Testis (tissue), 2 donors: ENCODE measurements at regions not wholly inside any gene's neighbourhood (a gene's known extent, or its start where the extent isn't known, plus 50 kb on each side); places are given as distances from the start of the nearest gene placed in this dataset.

Experiments used
- POLR2A ChIP-seq: fragments of 450-650 bp; IDR thresholded peaks from one replicate; pipeline ENCODE4 v1.6.1; 2017; ENCODE audit warnings: antibody characterized with exemption, mild to moderate bottlenecking, moderate library complexity
- TF ChIP-seq, protein P1 (sequence below), 3 experiments: fragments of 450-650 bp in 2 of 3; fragments of 200-600 bp in 1 of 3; sonication (generic) in 1 of 3; IDR thresholded peaks; one replicate each; pipeline ENCODE4 v1.5.1; 2016 to 2019; ENCODE audit warnings: antibody characterized with exemption in 3 of 3, mild to moderate bottlenecking in 2 of 3, moderate library complexity in 1 of 3

- TF ChIP-seq, protein P1, sequence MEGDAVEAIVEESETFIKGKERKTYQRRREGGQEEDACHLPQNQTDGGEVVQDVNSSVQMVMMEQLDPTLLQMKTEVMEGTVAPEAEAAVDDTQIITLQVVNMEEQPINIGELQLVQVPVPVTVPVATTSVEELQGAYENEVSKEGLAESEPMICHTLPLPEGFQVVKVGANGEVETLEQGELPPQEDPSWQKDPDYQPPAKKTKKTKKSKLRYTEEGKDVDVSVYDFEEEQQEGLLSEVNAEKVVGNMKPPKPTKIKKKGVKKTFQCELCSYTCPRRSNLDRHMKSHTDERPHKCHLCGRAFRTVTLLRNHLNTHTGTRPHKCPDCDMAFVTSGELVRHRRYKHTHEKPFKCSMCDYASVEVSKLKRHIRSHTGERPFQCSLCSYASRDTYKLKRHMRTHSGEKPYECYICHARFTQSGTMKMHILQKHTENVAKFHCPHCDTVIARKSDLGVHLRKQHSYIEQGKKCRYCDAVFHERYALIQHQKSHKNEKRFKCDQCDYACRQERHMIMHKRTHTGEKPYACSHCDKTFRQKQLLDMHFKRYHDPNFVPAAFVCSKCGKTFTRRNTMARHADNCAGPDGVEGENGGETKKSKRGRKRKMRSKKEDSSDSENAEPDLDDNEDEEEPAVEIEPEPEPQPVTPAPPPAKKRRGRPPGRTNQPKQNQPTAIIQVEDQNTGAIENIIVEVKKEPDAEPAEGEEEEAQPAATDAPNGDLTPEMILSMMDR (IDR thresholded peaks at IDR 0.05) = no peak
- TF ChIP-seq POLR2A = no peak
Observed at GRCh38 chr9:115912086-115912485, 241.5 kb upstream of the PAPPA start.
